ENCODE measurements at regions not wholly inside any gene's neighbourhood (a gene's known extent, or its start where the extent isn't known, plus 50 kb on each side); places are given as distances from the start of the nearest gene placed in this dataset.

- TF ChIP-seq CTCF (IDR thresholded peaks at IDR 0.05) (no peak), CBX8 (IDR thresholded peaks at IDR 0.05) (no peak), CEBPB (IDR thresholded peaks at IDR 0.05) (no peak), POLR2A (IDR thresholded peaks at IDR 0.05; ENCODE audit: low read length) (no peak), MAFK (IDR thresholded peaks at IDR 0.05; ENCODE audit: partially characterized antibody) (no peak), BHLHE40 (IDR thresholded peaks at IDR 0.05; ENCODE audit: low read depth, low read length) (no peak), EP300 (IDR thresholded peaks at IDR 0.05) (no peak), MAZ (IDR thresholded peaks at IDR 0.05; ENCODE audit: borderline replicate concordance, low read depth, low read length) (no peak), NPAS2 (CRISPR knock-in tag; IDR thresholded peaks at IDR 0.05; ENCODE audit: borderline replicate concordance) (no peak), RAD21 (conservative IDR thresholded peaks at IDR 0.05 in 1 of 2, IDR thresholded peaks at IDR 0.05 in 1 of 2) (no peak), NFE2L2 (conservative IDR thresholded peaks at IDR 0.05; ENCODE audit: low read length) (no peak), PHF8 (IDR thresholded peaks at IDR 0.05; ENCODE audit: borderline replicate concordance, low read depth) (no peak), REST (IDR thresholded peaks at IDR 0.05) (no peak), USF2 (IDR thresholded peaks at IDR 0.05) (no peak)
Observed at GRCh38 chr7:121489440-121489839, 93.3 kb upstream of the FAM3C start.
